GM04504 (cell line): ENCODE measurements at regions not wholly inside any gene's neighbourhood (a gene's known extent, or its start where the extent isn't known, plus 50 kb on each side); places are given as distances from the start of the nearest gene placed in this dataset.
A peak's percentile ranks its signal among the peaks of the same experiment; 100 is the strongest.
"Not testable (repeated sequence)": the region's sequence is repeated elsewhere in the genome, so short reads cannot be mapped to it uniquely, and the experiment has no call there.

ENCODE experiments used
- DNase-seq: peaks from one replicate; pipeline ENCODE4 v3.0.0-alpha.2; 2012; ENCODE audit warnings: low read depth

DNA sequence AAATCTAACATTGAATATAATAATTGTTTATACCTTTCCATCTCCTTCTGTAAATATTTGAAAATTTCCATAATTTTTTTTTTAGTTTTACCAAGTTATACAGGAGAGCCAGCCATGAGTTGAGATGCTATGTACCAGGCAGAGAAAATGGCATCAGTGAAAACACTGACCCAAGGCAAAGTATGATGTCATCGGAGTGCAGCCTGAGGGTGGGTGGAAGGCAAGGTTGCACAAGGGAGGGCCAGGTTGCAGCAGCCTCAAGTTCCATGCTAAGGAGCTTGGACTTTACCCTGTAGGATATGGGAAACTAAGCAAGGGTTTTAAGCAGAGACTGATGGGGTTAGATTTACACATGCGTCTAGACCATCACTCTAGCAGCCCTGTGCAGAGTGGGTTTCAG is 441.1 kb downstream of the BCAT1 start:
- no peak for DNase-seq

DNA sequence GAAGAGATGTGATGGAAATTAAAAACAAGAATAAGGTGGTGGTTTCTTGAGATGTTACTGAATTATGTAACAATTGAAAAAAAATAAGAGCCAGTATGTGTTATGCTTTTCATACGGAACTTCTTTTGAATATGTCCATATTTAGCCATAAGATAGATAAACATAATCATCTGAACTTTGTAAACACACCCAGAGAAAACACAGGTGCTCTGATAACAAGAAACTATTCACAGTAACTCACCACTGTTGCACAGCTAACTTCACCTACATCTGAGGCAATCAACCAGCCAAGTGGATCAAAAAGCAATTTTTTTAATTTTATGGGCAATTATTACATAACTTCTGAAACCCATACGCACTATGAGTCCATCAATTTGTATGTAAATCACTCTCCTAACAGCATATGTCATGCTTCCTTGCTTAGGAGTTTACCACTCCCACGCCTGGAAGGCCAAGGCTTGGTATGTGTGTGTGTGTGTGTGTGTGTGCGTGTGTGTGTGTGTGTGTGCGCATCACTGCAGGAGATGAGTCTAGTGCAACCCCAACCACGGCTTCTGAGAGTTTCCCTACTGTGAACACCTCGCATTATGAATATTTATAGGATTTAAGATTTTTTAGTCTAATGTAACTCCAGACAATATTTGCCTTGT is 443.4 kb downstream of the BCAT1 start:
- no peak for DNase-seq

DNA sequence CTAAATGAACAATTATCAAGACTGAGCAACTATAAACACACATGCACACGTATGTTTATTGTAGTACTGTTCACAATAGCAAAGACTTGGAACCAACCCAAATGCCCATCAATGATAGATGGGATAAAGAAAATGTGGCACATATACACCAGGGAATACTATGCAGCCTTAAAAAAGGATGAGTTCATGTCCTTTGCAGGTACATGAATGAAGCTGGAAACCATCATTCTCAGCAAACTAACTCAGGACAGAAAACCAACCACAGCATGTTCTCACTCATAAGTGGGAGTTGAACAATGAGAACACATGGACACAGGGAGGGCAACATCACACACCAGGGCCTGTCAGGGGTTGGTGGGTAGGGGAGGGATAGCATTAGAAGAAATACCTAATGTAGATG is 445.4 kb downstream of the BCAT1 start:
- DNase-seq, result not testable (repeated sequence)

DNA sequence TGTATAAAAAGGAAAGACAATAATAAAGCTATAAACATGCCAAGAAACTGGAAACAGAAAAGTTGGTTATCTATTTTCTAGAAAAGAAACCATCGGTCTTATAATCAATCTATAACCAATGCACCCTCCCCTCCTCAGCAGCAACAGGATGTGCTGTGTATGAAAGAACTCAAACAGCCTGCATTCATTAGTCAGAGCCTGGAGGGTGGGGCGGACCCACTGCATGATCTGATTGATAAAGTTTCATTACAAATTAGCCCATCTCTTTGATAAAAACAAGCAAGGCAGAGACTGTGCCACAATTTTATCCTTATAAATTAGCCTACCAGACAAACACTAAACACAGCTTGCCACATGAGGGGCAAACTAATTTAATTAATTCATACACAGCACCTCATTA is 448.1 kb downstream of the BCAT1 start:
- DNase-seq, result no peak

DNA sequence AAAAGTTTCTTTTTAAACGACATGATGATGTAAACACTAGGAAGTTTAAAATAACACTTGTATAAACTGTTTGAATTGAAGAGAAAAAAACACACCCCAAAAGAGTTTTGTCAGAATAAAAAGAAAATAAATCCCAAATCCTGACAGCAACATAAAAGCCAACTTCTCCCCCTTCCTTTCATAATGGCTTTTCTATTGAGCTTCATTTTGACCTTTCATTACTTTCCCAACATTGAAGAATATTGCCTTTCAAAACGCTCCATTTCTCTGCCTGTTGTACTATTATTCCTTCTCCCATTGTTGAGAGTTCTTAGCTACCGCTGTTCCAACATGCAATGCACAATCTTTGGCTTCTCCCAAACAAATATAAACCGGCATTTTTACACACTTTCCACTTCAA is 448.5 kb downstream of the BCAT1 start:
- DNase-seq, result no peak

DNA sequence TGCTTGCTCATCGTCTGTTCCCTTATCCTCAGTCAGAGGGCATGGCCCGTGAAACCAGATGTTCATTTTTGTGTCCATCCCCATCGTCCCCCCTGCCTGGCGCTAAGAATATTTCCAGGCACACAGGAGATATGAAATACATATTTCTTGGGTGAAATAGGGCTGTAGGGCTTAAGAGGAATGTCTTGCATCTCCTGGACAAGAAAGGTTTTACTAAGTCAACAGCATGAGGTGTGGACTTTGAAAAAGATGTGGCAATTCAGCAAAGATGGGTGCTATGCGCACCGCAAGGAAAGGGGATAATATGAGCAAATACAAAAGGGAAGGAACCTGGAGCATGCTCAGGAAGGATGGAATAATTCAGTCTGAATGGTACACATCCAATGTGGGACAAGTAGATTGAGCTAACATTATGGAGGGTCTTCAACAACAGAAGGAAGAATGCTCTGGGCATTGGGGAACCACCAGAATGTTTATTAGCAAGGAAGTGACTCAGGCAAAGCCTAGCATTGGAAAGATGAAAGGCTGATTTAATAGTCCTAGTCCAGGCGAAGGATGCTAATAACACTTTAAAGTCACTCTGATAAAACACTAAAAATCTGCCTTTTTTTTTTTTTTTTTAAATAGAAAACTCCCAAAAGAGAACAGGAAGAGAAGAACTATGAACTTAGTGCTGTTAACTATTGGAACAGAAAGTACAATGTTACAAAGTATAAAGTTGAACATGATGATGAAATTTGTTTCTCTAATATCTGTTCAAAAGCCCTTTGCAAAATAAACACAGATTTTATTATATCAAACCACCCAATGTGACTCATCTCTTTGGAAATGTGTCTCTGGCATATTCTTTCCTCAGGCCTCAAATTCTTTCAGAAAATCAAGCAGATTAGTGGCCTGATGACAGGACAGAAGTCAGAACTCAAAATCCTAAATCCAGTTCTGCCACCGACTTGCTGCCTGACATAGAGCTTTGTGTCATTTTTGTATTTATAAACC is 449.5 kb downstream of the BCAT1 start:
- peak; percentile 3 for DNase-seq

DNA sequence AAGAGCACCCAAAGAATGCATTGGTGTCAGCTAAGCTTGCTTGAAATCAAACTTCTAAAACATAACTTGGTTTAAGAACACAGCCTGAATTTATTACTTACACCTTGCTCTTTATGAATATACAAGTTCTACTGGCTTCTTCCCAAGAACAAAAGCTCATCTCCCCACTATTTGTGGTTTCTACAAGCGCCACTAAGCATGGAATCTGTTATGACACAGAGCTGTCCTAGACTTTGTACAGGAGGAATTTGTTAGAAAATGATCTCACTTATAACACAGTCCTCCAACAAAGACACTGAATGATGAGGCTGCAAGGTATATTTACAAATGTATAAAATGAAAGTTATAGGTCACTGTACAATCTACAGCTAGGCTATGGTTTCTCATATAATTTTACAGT is 452.1 kb downstream of the BCAT1 start:
- DNase-seq, result no peak

DNA sequence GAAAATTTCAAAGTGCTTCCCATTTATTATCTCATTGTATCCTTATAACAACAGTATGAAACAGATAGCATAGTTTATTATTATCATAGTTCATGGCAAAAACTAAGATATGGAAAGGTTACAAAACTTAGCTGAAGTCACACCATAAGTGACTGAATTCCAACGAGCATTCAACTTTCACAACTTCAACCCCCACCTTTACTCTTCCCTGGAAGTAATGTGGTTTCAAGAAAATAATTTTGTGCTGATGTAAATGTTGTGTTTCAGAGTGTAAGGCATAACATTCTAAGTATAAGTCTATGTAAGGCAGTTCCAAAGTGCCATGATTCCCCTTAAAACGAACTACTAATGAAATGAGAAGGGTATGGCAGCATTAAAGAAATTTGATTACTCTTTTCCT is 454.5 kb downstream of the BCAT1 start:
- DNase-seq, result no peak

DNA sequence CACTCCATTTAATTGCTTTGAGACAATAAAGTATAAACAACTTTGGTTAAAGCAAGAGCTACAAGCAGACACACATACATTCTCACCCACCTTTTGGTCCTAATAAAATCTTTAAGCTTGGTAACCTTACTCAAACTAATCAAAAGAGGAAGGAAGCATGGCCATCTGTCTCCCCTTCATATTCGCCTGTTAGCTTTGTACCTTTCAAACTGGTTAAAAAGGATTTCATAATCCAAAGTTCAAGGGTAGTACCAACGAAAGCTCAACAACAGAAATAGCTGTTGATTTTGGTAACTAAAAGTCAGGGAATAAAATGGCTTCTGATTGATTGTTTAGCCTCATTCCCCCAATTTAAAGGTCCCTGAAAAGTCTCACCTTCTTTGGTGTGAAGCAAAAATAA is 456.9 kb downstream of the BCAT1 start:
- no peak for DNase-seq

DNA sequence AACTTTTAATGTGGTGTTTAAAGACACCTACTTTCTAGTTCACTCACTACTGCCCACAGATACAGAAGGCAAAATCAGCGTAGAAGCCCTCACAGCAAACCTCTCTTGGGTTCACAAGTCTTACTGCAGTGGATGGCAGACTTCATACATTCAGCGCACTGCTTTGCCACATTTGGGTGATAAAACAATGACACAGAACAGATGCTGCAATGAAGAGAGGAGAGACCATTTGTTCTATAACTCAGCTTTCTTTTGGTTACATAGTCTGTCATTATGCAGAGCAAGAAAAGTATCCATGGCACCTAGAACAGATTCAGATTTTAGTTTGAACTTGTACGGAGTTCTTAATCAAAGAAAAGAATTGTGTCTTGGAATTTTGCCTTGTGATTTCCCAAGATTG is 459.0 kb downstream of the BCAT1 start:
- DNase-seq, result no peak

DNA sequence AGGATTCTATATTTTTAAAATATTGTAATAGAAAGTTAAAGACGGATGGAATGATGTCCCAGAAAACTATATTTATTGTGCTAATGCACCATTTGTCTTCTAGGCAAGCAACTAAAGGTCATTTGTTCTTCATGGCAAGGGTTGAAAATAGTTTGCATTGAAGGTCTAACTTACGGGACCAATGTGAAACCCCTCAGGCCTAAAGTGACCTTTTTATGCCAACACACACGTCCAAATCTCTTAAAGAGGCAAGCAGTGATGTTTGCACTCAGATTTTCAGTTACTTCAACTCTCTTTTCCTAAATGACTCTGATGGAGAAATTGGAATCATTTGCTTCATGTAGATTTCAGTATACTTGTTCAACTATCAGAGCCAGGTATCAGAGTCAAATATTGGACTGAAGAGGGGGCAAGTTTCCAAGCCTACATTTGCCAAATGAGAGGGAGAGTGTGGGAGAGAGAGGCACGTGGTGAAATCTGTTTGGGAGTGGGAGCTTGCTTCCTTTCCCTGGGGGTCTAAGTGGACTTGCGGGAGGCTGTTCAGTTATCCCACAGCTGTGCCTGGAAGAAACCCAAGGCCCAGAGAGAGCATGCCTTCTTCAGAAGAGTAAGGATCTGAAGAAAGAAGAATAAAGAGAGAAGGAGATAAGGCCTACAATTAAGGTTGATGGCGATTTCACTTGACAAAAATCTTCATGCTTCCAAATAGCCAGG is 459.8 kb downstream of the BCAT1 start:
- no peak for DNase-seq

DNA sequence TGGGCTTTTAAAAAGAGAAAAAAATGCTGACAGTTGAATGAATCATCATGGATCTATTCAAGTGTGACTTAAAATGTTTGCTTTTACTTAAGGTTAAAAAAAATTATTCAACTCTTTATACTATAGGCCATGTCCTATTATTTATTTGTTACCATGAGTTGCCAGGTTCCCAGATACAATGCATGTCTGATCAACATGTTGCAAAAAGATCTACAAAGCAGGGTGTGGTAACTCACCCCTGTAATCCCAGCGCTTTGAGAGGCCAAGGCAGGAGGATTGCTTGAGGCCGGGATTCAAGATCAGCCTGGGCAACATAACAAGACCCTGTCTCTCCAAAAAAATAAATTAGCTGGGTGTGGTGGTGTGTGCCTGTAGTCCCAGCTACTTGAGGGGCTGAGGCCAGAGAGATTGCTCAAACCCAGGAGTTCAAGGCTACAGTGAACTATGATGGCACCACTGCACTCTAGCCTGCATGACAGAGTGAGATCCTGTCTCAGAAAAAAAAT is 460.8 kb downstream of the BCAT1 start:
- DNase-seq, result no peak

DNA sequence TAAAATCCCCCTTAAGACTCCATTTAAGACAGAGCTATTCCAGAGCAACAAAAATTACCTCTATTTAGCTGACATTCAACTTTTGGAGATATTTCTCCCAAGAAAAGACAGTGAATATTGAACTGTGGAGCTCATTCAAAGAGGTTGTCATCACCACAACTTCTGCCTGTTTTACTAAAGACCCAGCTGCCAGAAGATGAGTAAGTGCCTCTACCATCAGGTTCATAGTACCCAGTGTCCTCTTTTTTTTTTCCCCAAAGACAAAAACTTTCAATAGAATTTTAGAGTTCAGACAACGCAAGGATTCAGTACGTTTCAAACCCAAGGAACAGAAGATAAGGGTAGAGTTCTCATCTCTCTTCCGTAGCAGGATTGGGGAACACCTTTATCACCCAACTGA is 461.3 kb downstream of the BCAT1 start:
- DNase-seq, result no peak

DNA sequence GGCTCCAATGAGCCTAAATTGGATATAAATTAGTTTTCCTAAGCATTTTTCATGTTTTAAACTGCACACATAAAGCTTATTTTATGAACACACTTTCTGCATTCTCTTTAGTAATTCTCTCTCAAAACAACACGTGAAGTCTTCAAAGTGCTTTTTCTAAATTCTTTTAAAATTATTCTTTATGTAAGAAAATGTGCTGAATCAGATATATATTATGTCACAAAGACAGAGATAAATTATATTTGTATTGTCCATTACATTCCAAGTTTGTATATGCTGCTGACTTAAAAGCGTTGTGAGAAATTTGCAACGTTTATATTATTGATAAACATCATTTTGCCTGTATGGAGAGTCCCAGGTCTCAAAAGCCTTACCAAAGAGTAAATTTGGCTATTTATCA is 465.2 kb downstream of the BCAT1 start:
- DNase-seq, result no peak

DNA sequence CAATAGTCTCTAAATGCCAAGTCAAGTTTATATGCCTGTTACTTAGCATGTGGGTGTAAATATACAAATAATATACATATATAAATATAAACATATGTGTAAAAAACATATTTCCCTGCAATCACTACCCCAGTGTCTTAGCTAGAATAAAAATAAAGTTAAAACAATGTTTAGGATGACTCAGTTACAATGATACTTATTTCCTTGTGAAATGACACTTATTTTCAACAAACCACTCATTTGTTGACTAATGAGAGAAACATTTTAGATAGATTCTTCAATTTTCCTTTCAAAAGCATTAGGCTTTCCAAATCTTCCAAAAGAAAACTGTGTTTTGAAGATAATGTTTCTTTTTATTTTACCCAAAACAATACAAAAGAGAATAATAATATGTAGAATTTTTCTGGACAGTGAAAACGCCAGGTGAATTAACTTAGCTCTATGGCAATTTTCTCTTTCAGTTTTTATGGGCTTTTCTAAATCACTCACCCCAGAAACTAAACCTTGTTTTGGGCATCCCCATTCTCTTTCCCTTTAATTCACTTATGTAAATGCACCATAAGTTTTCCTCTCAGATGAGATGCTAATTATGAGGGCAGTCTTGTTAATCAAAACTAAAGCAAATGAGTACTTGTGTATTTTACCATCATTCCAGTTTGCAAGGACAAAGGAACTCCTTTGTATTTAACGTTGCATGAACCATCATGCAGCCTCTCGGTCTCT is 465.9 kb downstream of the BCAT1 start:
- DNase-seq, result no peak

DNA sequence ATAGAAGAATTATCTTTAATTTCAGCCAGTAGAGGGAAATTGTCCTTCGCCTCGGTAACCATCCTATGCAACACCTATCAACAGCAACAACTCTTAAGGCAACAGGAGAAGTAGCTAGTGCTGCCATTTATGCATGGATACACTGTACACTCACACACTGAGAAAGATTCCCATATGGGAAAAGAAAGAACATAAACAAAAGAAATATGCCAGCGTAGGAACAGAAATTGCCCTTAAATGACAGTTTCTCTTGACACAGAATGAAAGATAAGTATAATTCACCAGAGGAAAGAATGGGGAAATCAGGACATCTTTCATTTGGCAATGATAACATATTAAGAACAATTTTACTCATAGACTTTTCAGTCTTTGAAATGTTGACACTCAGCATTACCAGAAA is 466.9 kb downstream of the BCAT1 start:
- DNase-seq, result no peak

DNA sequence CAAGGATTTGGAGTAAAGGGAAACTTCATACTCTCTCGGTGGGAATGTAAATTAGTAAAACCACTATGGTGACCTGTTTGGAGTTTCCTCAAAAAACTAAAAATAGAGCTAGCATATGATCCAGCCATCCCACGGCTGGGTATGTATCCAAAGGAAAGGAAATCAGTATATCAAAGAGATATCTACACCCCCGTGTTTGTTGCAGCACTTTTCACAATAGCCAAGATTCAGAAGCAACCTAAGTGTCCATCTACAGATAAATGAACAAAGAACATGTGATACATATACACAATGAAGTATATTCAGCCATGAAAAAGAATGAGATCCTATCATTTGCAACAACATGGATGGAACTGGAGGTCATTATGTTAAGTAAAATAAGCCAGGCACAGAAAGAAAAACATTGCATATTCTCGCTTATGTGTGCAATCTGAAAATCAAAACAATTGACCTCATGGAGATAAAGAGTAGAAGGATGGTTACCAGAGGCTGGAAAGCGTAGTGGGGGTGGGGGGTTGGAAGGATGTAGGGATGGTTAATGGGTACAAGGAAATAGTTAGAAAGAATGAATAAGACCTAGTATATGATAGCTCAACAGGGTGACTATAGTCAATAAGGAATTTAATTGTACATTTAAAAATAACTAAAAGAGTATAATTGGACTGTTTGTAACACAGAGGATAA is 468.0 kb downstream of the BCAT1 start:
- no peak for DNase-seq

DNA sequence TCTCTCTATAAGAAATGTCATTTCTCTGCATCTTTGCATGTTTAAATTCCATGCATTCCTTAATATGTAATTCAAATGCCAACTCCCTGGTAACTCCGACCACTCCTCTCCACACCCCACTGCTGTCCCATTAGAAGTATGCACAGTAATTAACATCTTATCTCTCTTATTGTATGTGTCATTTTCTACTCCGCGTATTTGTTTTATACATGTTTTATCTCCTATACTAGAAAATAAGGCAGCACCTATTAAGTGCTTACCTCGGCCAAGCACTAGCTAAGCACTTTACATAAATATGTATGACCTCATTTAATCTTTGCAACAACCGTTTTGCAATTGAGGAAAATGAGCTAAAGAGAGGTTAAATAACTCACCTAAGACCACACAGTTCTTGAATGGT is 469.8 kb downstream of the BCAT1 start:
- no peak for DNase-seq

DNA sequence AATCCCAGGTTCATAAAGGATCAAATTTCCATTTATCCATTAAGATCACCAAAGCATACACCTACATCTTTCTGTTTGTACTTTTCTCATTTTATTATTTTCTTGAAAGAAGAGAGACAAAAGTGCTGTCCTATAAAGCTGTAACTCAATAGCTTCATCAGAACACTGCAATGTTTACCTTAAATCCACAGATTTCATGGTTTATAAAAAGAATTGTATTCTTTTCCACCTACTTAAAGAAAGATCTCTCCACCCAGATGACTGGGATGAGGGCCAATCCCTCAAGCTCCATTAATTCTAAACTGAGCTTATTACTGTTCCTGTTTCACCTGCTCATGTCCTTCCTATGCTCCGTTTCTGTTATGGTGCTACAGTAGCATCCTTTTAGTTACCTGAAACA is 470.6 kb downstream of the BCAT1 start:
- DNase-seq, result no peak

DNA sequence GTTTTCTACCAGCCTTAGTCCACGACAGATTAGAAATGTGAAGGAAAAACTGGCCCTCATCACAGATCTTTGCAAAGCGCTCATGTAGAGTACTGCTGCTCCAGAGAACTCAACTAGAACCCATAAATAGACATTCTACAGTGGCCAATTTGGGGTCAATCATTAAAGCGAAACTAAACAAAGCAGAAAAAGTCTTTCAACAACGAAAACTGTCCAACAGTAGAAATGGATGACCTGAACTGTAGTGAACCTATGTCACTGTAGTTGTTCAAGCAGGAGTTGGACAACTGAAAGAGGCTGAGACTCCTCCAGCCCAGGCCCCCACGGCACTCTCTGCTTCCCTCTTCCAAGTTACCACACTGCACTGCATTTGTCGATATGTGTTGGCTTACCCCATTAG is 472.6 kb downstream of the BCAT1 start:
- DNase-seq, result no peak

DNA sequence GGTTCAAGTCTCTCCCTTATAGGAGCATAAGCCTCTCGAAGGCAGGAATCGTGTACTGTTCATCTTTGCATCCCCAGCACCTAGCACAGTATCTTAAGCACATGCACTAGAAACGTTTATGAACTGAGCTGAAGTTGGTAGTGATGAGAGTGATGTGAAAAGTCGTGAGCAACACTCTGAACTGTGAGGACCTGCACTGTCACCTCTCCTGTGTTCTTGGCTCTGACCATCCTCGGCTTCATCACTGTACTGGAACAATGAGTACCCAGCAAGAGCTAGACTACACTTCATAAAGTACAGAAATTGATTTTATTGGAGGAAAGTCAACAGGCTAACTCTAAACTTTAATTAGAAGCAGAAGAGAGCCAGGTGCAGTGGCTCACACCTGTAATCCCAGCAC is 473.6 kb downstream of the BCAT1 start:
- no peak for DNase-seq
